GM18909 (cell line): ENCODE measurements at regions not wholly inside any gene's neighbourhood (a gene's known extent, or its start where the extent isn't known, plus 50 kb on each side); places are given as distances from the start of the nearest gene placed in this dataset.

ENCODE experiments used
- ATAC-seq: cut with Tn5 transposase; IDR thresholded peaks from one replicate; pipeline ENCODE4 v1.9.1; 2021; ENCODE audit warnings: mild to moderate bottlenecking; ENCODE audit not compliant: unreplicated experiment, poor library complexity

GRCh38 chr22:47391169-47392053 lies 629.0 kb downstream of the TBC1D22A start:
- ATAC-seq, result no peak

GRCh38 chr22:47390026-47390970 lies 627.8 kb downstream of the TBC1D22A start:
- ATAC-seq, result no peak

DNA sequence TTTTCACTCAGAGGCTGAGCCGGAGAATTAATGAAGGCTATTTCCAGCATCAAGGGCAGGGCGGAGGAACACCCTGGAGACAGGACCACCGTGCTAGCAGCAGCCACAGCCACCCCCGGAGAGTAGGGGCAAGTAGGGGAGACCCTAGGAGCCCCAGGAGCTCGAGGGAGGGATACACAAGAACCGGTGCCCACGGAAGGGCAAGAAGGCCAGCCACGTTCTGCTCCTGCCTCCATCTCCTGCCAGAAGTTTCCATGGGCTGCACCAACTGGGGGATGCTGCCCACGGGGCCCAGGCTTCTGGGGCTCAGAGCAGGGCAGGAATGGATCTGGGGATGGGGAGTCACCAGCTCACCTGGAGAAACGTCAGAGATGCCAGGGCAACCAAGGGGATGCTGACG lies 626.8 kb downstream of the TBC1D22A start:
- no peak for ATAC-seq

DNA sequence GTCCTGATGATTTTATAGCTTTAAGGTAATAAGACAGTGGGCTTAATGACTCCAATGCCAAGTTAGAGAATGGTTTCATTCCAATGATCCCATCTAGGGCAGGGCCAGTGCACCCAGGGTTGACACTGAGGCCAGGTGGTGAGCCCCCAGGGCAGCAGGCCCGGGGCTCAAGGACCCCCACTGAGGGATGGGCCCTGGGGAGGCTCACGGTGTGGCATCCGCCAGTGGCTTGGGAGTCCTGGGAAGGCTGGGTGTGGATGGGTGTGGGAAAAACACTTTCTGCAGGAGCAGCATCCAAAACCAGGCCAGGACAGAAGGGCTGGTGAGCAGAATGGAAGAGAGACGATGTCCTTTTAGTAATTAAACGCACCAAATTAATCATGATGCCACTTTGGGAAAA lies 626.3 kb downstream of the TBC1D22A start:
- no peak for ATAC-seq

DNA sequence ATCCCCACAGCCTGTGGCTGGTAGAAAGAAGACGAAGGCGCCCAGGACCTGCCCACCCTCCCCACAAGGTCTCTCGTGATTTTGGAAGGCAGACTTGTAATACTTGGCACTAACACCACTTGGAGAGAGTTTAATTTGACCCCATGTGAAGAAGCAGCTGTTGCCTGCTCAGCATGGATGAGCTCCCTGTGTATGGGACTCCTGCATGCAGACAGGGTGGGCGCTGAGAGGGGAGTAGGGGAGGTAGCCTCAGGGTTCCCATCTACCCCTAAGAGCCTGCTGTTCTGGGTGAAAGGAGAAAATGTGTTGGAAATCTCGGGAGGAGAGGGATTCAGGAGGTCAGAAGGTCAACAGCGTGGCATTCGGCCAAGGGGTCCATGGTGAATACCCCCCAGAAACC lies 625.9 kb downstream of the TBC1D22A start:
- no peak for ATAC-seq

DNA sequence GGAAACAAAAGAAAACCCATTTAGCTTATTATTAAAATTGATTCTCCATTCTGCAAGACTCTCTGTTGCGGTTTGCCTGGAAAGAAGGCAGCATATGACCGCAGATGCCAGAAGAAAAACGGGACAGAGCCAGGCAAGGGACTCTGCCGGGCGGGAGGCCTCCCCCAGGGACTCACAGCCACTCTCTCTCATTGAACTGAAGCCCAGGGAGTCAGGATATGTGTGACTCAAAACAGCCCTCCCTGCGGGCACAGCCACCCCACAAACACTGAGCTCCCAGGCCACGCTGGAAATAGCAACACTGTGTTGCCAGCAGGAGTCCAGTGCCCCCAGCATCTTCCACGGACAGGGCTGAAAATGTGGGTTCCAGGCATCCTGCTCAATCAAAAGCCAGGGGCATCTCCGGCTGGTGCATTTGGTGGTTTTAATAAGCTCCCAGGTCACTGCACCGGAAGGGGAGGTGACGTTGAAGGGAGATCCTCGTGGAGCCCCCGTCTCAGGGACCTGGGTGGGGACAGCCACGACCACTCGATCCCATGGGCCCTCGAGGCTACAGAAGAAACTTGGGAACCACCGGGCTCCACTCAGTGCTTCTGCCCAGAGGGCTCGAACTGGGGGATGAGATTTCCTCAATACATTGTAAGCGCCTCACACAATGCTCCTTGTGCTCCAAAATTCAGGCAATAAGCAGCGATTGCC lies 624.5 kb downstream of the TBC1D22A start:
- no peak for ATAC-seq

- no peak for ATAC-seq
Observed at GRCh38 chr22:47384977-47385376, 622.5 kb downstream of the TBC1D22A start.

DNA sequence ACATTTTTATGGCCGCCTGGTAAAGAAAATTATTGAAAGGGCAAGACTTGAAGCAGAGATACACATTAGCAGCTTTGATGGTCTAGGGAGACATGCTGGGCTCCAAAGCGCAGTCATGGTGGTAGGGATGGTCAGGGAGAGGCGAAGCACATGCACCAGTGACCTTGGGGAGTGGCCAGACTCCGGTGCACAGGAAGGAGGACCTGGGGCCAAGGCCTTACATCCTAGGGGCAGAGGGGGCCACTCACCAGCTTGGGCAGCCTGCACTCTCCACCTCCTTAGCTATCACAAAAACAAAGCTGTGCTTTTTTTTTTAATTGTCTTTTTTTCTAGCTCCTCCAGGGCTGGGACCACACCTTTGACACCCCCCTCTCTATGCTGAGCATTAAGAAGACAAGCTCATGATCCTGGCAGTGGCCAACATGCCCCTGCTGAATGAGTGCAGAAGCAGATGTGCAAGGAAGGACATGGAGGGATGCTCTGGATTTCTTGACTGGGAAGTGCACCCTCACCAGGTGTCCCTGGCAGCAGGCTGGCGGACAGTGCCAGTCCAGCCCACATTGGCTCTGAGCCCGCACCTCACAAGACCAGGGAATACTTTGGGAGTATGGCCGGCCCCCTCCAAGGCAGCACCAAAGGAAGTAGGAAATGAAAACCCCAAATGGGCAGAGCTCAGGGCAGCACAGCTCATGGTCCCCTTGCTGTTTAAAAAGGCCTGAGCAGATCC lies 619.9 kb downstream of the TBC1D22A start:
- no peak for ATAC-seq

GRCh38 chr22:47381240-47381639 lies 618.8 kb downstream of the TBC1D22A start:
- no peak for ATAC-seq

- no peak for ATAC-seq
Observed at GRCh38 chr22:47380692-47381091, 618.2 kb downstream of the TBC1D22A start.

GRCh38 chr22:47379037-47379436 lies 616.6 kb downstream of the TBC1D22A start:
- no peak for ATAC-seq

- ATAC-seq, result no peak
Observed at GRCh38 chr22:47377926-47378560, 615.6 kb downstream of the TBC1D22A start.

DNA sequence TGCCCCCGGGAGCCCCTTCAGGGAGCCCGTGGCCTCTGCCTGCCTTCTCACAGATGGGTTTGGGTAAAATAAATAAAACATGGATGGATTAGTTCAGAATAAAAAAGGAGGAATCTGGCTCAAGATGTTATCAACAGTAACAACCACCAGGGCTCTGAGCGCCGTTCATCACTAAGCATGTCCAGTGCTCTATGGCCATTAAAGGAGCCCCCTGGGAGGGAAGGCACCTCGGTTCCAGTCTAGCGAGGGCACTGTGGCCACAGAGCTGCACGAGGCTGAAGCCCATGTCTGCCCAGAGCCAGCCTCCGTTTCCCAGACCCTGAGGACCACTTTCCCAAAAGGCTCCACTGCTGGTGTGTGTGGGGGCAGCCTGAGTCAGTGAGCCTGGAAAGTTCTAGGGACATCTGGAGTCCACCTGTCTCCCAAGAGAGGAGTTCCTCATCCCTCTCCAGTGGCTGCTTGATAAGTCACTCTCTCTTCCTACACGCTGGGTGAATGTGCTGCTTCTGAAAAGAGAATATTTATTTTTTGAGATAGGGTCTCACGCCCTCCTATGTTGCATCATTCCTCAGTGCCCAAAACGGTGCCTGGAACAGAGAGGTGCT lies 614.6 kb downstream of the TBC1D22A start:
- no peak for ATAC-seq

GRCh38 chr22:47376322-47376700 lies 613.9 kb downstream of the TBC1D22A start:
- ATAC-seq, result no peak

GRCh38 chr22:47375621-47376321 lies 613.3 kb downstream of the TBC1D22A start:
- no peak for ATAC-seq

- ATAC-seq, result no peak
Observed at GRCh38 chr22:47374901-47375575, 612.6 kb downstream of the TBC1D22A start.

- ATAC-seq, result no peak
Observed at GRCh38 chr22:47374273-47374771, 611.9 kb downstream of the TBC1D22A start.
